Stimulated activated naive CD8-positive, alpha-beta T cell treated with anti-CD3 and anti-CD28 coated beads, Interleukin-15, amount 100 ng/mL, for 72 hours (primary cell): ENCODE measurements at regions not wholly inside any gene's neighbourhood (a gene's known extent, or its start where the extent isn't known, plus 50 kb on each side); places are given as distances from the start of the nearest gene placed in this dataset.
A peak's percentile ranks its signal among the peaks of the same experiment; 100 is the strongest.
"Not testable (repeated sequence)": the region's sequence is repeated elsewhere in the genome, so short reads cannot be mapped to it uniquely, and the experiment has no call there.

Experiments used
- ATAC-seq: fragments of 150-1000 bp; cut with Tn5 transposase; 2 replicates; pipeline ENCODE4 v1.10.0; 2021; ENCODE audit warnings: mild to moderate bottlenecking, moderate library complexity
- DNase-seq, 2 donors: peaks; one replicate each; pipeline ENCODE4 v3.0.0; 2021 to 2022
- H3K27ac Mint-ChIP-seq, 2 donors: one replicate each; pipeline ENCODE4 v1.8.0; 2022; ENCODE audit warnings: mild to moderate bottlenecking in 2 of 2, mixed read lengths in 2 of 2, moderate library complexity in 2 of 2
- H3K27me3 Mint-ChIP-seq: one replicate; pipeline ENCODE4 v1.8.0; 2022; ENCODE audit warnings: mixed read lengths
- H3K4me1 Mint-ChIP-seq: one replicate; pipeline ENCODE4 v1.8.0; 2022; ENCODE audit warnings: mild to moderate bottlenecking, mixed read lengths
- H3K4me3 Mint-ChIP-seq, 2 donors: one replicate each; pipeline ENCODE4 v1.8.0; 2022; ENCODE audit warnings: mild to moderate bottlenecking in 2 of 2, mixed read lengths in 2 of 2, moderate library complexity in 1 of 2
- H3K9me3 Mint-ChIP-seq, 2 donors: one replicate each; pipeline ENCODE4 v1.8.0; 2022; ENCODE audit warnings: mixed read lengths in 2 of 2

DNA sequence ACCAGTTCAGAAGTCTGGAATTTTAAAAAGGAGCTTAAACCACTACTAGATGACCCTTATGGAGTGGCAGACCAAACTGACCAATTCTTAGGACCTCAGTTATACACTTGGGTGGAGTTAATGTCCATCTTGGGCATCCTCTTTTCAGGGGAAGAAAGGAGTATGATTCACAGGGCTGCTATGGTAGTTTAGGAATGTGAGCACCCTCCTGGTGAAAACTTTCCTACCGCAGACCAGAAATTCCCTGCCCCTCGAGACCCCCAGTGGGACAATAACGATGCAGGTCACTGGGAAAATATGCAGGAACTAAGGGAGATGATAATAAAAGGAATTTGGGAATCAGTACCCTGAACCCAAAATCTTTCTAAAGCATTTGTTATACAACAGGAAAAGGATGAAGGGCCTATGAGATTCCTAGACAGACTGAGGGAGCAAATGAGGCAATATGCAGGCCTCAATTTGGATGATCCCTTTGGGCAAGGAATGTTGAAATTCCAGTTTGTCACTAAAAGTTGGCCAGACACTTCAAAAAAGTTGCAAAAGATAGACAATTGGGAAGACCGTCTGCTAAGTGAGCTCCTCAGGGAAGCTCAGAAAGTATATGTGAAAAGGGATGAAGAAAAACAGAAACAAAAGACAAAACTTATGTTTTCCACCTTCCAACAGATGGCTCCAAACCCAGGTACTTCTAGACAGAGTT, 52.4 kb upstream of the ANKRD10 start:
- Mint-ChIP-seq H3K27ac (peak overlapping the region in 1 of 2 donors; percentile 37), H3K9me3 (peaks cover 48 to 62% of the 10 kb centered on the region in 2 donors), H3K4me1 (peaks cover 18% of the 10 kb centered on the region), H3K27me3 (peaks cover 59% of the 10 kb centered on the region)
- not testable (repeated sequence) for H3K4me3 Mint-ChIP-seq, ATAC-seq, DNase-seq

DNA sequence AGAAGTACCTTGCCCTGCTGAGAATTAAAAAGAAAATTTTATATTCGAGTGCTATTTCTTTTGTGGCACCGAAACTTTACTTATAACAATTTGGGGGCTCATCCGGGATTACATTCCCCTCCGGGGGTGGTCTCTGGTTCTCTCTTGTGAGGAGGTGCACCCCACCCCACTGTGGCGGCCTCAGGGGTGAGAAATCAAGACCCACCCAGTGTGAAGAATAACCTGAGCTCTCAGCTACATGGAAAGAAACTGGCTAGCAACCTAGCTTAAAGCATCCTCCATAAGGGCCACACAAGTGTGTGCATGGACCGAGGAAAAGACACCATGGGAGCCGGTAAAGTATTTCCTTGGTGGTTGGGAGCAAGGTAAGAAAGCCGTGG, 50.9 kb upstream of the ANKRD10 start:
- H3K4me3 Mint-ChIP-seq, result no peak overlapping the region
- peak overlapping the region; percentile 12 to 81 for H3K27ac Mint-ChIP-seq
- DNase-seq (no peak), ATAC-seq (no peak)
- H3K4me1 Mint-ChIP-seq, result peaks cover 18% of the 10 kb centered on the region
- peaks cover 45% of the 10 kb centered on the region for H3K27me3 Mint-ChIP-seq
- H3K9me3 Mint-ChIP-seq, result peaks cover 56% of the 10 kb centered on the region in 2 donors

DNA sequence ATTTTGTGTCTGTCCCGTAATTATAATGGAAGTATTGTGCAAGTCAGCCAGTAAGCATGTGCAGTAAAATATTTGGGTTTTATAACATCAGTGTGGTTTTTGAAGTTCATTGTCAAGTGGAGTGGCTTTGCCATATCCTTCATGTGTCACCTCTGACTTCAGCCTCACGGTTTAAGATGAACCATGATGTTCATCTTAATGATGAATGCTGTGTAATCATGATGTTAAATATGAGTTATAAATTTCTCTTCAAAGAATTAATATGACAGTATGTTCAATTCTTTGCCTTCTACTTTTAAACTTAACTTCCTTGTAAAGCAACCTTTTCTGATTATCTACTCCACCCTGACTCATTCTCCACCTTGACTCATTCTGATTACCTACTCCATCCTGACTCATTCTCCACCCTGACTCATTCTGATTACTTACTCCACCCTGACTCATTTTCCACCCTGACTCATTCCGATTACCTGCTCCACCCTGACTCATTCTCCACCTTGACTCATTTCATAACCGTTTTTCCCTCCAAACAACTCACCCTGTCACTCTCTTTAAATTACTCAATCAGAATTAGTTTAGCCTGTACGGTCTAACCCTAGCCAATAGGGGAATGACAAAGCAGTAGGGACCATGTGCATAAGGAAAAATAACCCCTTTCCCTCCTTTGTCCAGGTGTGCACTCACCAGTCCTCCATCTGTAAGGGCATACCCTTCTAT, 50.3 kb upstream of the ANKRD10 start:
- Mint-ChIP-seq H3K27ac (peak overlapping the region; percentile 12 to 86), H3K27me3 (peaks cover 40% of the 10 kb centered on the region), H3K9me3 (peaks cover 51 to 56% of the 10 kb centered on the region in 2 donors), H3K4me3 (peak overlapping the region in 1 of 2 donors; percentile 2), H3K4me1 (peaks cover 18% of the 10 kb centered on the region)
- peak; percentile 44 to 66 for DNase-seq
- ATAC-seq, result peak; percentile 99
